PC-3 (cell line): ENCODE measurements at regions not wholly inside any gene's neighbourhood (a gene's known extent, or its start where the extent isn't known, plus 50 kb on each side); places are given as distances from the start of the nearest gene placed in this dataset.

Source experiments
- ATAC-seq: fragments of 200-7000 bp; cut with Tn5 transposase; 2 replicates; pipeline ENCODE4 v1.9.1; 2020; ENCODE audit warnings: mild to moderate bottlenecking, moderate library complexity
- BruUV-seq: library from RNA; stranded (reverse); fragments of 400-500 nt; replicated peaks from 2 replicates; lab custom pipeline; 2021; lab: Mats Ljungman, UMichigan
- CTCF ChIA-PET: fragments of 300-600 bp; sonication (Branson Sonifier 250); formaldehyde crosslinking; loops from one replicate; lab custom pipeline; 2022; ENCODE audit warnings: antibody characterized with exemption; lab: Charles Lee
- POLR2A ChIA-PET: fragments of 300-600 bp; sonication (Branson Sonifier 250); formaldehyde crosslinking; loops from one replicate; lab custom pipeline; 2022; ENCODE audit warnings: antibody characterized with exemption; ENCODE audit not compliant: unreplicated experiment; lab: Charles Lee
- DNase-seq: peaks from one replicate; pipeline ENCODE4 v3.0.0-alpha.2; 2015
- H2AFZ ChIP-seq: fragments of 300-600 bp; sonication (generic); 2 replicates; pipeline ENCODE4 v1.6.0; 2016; ENCODE audit warnings: antibody characterized with exemption, low read length
- H3F3A ChIP-seq: fragments of 300-600 bp; sonication (generic); one replicate; pipeline ENCODE4 v1.6.0; 2017; ENCODE audit warnings: antibody characterized with exemption, low read length, control low read depth, mild to moderate bottlenecking; ENCODE audit not compliant: unreplicated experiment
- H3K27ac ChIP-seq: fragments of 300-600 bp; sonication (generic); 2 replicates; pipeline ENCODE4 v1.5.1; 2016; ENCODE audit warnings: mild to moderate bottlenecking, low read length
- H3K27me3 ChIP-seq: fragments of 300-600 bp; sonication (generic); 2 replicates; pipeline ENCODE4 v1.6.1; 2016; ENCODE audit warnings: low read length, mixed read lengths
- H3K36me3 ChIP-seq: fragments of 300-600 bp; sonication (generic); 2 replicates; pipeline ENCODE4 v1.6.1; 2016; ENCODE audit warnings: low read depth, mixed run types, low read length, mixed read lengths
- H3K4me1 ChIP-seq: fragments of 300-600 bp; sonication (generic); 2 replicates; pipeline ENCODE4 v1.5.1; 2016; ENCODE audit warnings: low read length; ENCODE audit not compliant: insufficient read depth
- H3K4me2 ChIP-seq: fragments of 300-600 bp; sonication (generic); 2 replicates; pipeline ENCODE4 v1.6.0; 2016; ENCODE audit warnings: low read length
- H3K4me3 ChIP-seq: fragments of 300-600 bp; sonication (generic); 2 replicates; pipeline ENCODE4 v1.5.1; 2016; ENCODE audit warnings: mild to moderate bottlenecking, low read length, mixed read lengths
- H3K79me2 ChIP-seq: fragments of 300-600 bp; sonication (generic); 2 replicates; pipeline ENCODE4 v1.6.1; 2017; ENCODE audit warnings: low read length, mixed read lengths
- H3K9ac ChIP-seq: fragments of 300-600 bp; sonication (generic); 2 replicates; pipeline ENCODE4 v1.6.0; 2016; ENCODE audit warnings: mild to moderate bottlenecking, low read length
- H3K9me2 ChIP-seq: fragments of 300-600 bp; sonication (generic); replicated peaks from 2 replicates; pipeline ENCODE4 v1.6.1; 2016; ENCODE audit warnings: mixed run types, low read length, mixed read lengths
- H3K9me3 ChIP-seq: fragments of 300-600 bp; sonication (generic); 2 replicates; pipeline ENCODE4 v1.6.1; 2016; ENCODE audit warnings: low read length, mixed read lengths
- H4K20me1 ChIP-seq: fragments of 300-600 bp; sonication (generic); 2 replicates; pipeline ENCODE4 v1.6.1; 2016; ENCODE audit warnings: low read length, mixed read lengths
- CTCF ChIP-seq: fragments of 300-600 bp; sonication (generic); conservative IDR thresholded peaks from 2 replicates; pipeline ENCODE4 v1.5.1; 2017; ENCODE audit warnings: antibody characterized with exemption, low read depth, mild to moderate bottlenecking, low read length
- EZH2 ChIP-seq: fragments of 300-600 bp; sonication (generic); IDR thresholded peaks from one replicate; pipeline ENCODE4 v1.6.1; 2017; ENCODE audit warnings: antibody characterized with exemption, mild to moderate bottlenecking, low read length; ENCODE audit not compliant: unreplicated experiment
- EZH2phosphoT487 ChIP-seq: fragments of 300-600 bp; sonication (generic); IDR thresholded peaks from 2 replicates; pipeline ENCODE4 v1.6.1; 2018; ENCODE audit warnings: mild to moderate bottlenecking, antibody characterized with exemption, low read length, borderline replicate concordance
- intact Hi-C: fragments of 100-400 bp; cut with micrococcal nuclease; formaldehyde crosslinking; loops from 2 replicates; pipeline ENCODE4 v1.9.0; 2023

GRCh38 chr14:76589246-76589645 lies 172.0 kb upstream of the VASH1 start:
- H2AFZ ChIP-seq, result no peak overlapping the region
- no peak for DNase-seq
- no peak overlapping the region for H3K4me3 ChIP-seq
- ATAC-seq, result no peak
- H3K9me2 ChIP-seq, result no peaks in the 10 kb centered on the region
- BruUV-seq, result no TSS peak
- H3K4me2 ChIP-seq, result no peak overlapping the region
- no peaks in the 10 kb centered on the region for H3F3A ChIP-seq
- no peak for TF ChIP-seq EZH2phosphoT487
- TF ChIP-seq CTCF, result no peak
- no peak for TF ChIP-seq EZH2
- no peaks in the 10 kb centered on the region for H3K36me3 ChIP-seq
- peaks cover 42% of the 10 kb centered on the region for H3K27me3 ChIP-seq
- CTCF ChIA-PET, result no interaction called here
- POLR2A ChIA-PET, result no interaction called here
- H3K9me3 ChIP-seq, result no peaks in the 10 kb centered on the region
- no peaks in the 10 kb centered on the region for H3K4me1 ChIP-seq
- no peak overlapping the region for H3K27ac ChIP-seq
- H3K9ac ChIP-seq, result no peak overlapping the region
- H3K79me2 ChIP-seq, result no peaks in the 10 kb centered on the region
- intact Hi-C loops, result no loop called here
- no peaks in the 10 kb centered on the region for H4K20me1 ChIP-seq

- no TSS peak for BruUV-seq
- no peaks in the 10 kb centered on the region for H3F3A ChIP-seq
- no peaks in the 10 kb centered on the region for H3K4me1 ChIP-seq
- no peaks in the 10 kb centered on the region for H3K9me2 ChIP-seq
- H2AFZ ChIP-seq, result no peak overlapping the region
- no peaks in the 10 kb centered on the region for H4K20me1 ChIP-seq
- intact Hi-C loops, result no loop called here
- H3K4me2 ChIP-seq, result no peak overlapping the region
- H3K36me3 ChIP-seq, result no peaks in the 10 kb centered on the region
- TF ChIP-seq CTCF, result no peak
- no peak for TF ChIP-seq EZH2phosphoT487
- TF ChIP-seq EZH2, result no peak
- ChIA-PET POLR2A (no interaction called here), CTCF (no interaction called here)
- ATAC-seq (no peak), DNase-seq (no peak)
- no peaks in the 10 kb centered on the region for H3K9me3 ChIP-seq
- H3K79me2 ChIP-seq, result no peaks in the 10 kb centered on the region
- peaks cover 51% of the 10 kb centered on the region for H3K27me3 ChIP-seq
- H3K27ac ChIP-seq, result no peak overlapping the region
- no peak overlapping the region for H3K4me3 ChIP-seq
- H3K9ac ChIP-seq, result no peak overlapping the region
These were observed 170.0 kb upstream of the VASH1 start for GRCh38 chr14:76591266-76591665.

GRCh38 chr14:76595266-76595665 lies 166.0 kb upstream of the VASH1 start:
- peaks cover 66% of the 10 kb centered on the region for H3K27me3 ChIP-seq
- H2AFZ ChIP-seq, result no peak overlapping the region
- no TSS peak for BruUV-seq

More at GRCh38 chr14:76595266-76595665, 166.0 kb upstream of the VASH1 start:
- CTCF ChIA-PET, result no interaction called here
- intact Hi-C loops, result no loop called here
- Histone ChIP-seq H4K20me1 (no peaks in the 10 kb centered on the region), H3K9me2 (no peaks in the 10 kb centered on the region), H3K4me2 (no peak overlapping the region), H3K4me3 (no peak overlapping the region), H3K4me1 (no peaks in the 10 kb centered on the region), H3K9me3 (no peaks in the 10 kb centered on the region), H3K27ac (no peak overlapping the region), H3K9ac (no peak overlapping the region), H3K79me2 (no peaks in the 10 kb centered on the region), H3F3A (no peaks in the 10 kb centered on the region), H3K36me3 (no peaks in the 10 kb centered on the region)
- ATAC-seq, result no peak
- POLR2A ChIA-PET, result no interaction called here
- TF ChIP-seq CTCF, result no peak
- TF ChIP-seq EZH2, result no peak
- no peak for TF ChIP-seq EZH2phosphoT487
- no peak for DNase-seq
